Stomach (tissue), 8 donors: ENCODE measurements at regions not wholly inside any gene's neighbourhood (a gene's known extent, or its start where the extent isn't known, plus 50 kb on each side); places are given as distances from the start of the nearest gene placed in this dataset.

Experiments
- DNase-seq, 2 donors: peaks; one replicate each; pipeline versions ENCODE4 v3.0.0 to v3.0.0-alpha.2; 2013 to 2019
- H3K27ac ChIP-seq, 5 donors: fragments of 200-600 bp in 4 of 5; sonication (generic) in 4 of 5; one replicate each; pipeline ENCODE4 v1.5.1; 2013 to 2019; ENCODE audit warnings: mild to moderate bottlenecking in 1 of 5, moderate library complexity in 1 of 5
- H3K27me3 ChIP-seq, 3 donors: fragments of 200-600 bp; sonication (generic); one replicate each; pipeline ENCODE4 v1.5.1; 2017 to 2019; ENCODE audit warnings: mixed run types in 1 of 3
- H3K36me3 ChIP-seq, 4 donors: fragments of 200-600 bp; sonication (generic); 1 replicate in 3 of 4; 2 replicates in 1 of 4; pipeline ENCODE4 v1.5.1; 2016 to 2019
- H3K4me1 ChIP-seq, 4 donors: fragments of 200-600 bp; sonication (generic); one replicate each; pipeline ENCODE4 v1.5.1; 2016 to 2019
- H3K4me3 ChIP-seq, 4 donors: fragments of 200-600 bp; sonication (generic) in 3 of 4; one replicate each; pipeline ENCODE4 v1.5.1; 2016 to 2019; ENCODE audit warnings: mild to moderate bottlenecking in 1 of 4
- H3K9me3 ChIP-seq, 4 donors: fragments of 200-600 bp; sonication (generic); one replicate each; pipeline ENCODE4 v1.5.1; 2016 to 2019
- CTCF ChIP-seq, 7 experiments: fragments of 450-650 bp in 4 of 7; fragments of 200-600 bp in 3 of 7; sonication (generic) in 3 of 7; IDR thresholded peaks; one replicate each; pipeline ENCODE4 v1.5.1; 2016 to 2019; ENCODE audit warnings: antibody characterized with exemption in 7 of 7, control low read depth in 2 of 7, mild to moderate bottlenecking in 1 of 7
- EP300 ChIP-seq: sonication (generic); formaldehyde crosslinking; IDR thresholded peaks from one replicate; pipeline ENCODE4 v1.6.1; 2017; ENCODE audit warnings: antibody characterized with exemption
- POLR2A ChIP-seq, 4 donors: fragments of 450-650 bp; IDR thresholded peaks; one replicate each; pipeline ENCODE4 v1.6.1; 2016; ENCODE audit warnings: antibody characterized with exemption in 4 of 4, control low read depth in 2 of 4, mild to moderate bottlenecking in 1 of 4, moderate library complexity in 1 of 4
- POLR2AphosphoS5 ChIP-seq, 3 donors: sonication (generic); formaldehyde crosslinking; IDR thresholded peaks; one replicate each; pipeline ENCODE4 v1.6.1; 2016; ENCODE audit warnings: antibody characterized with exemption in 3 of 3
- WGBS, 5 donors: extraction: QIAGEN DNeasy Blood & Tissue Kit in 3 of 5; methylation state at CpG; one replicate each; pipeline versions ENCODE4 v1.1.5 to v1.1.7; 2013 to 2018; 5-methylcytosine and 5-hydroxymethylcytosine counted together
- intact Hi-C: fragments of 100-400 bp; cut with DNase I; formaldehyde crosslinking; loops from one replicate; pipeline ENCODE4 v1.15.1; 2023; ENCODE audit warnings: low total_unique reads
- donor health status: healthy with polysubstance abuse.
- donor health status: Bipolar disorder and iron deficiency.
- donor health status: healthy.

- H3K9me3 ChIP-seq = no peaks in the 10 kb centered on the region
- no peak for TF ChIP-seq EP300
- no peak for TF ChIP-seq CTCF (IDR thresholded peaks at IDR 0.05)
- TF ChIP-seq POLR2AphosphoS5 (IDR thresholded peaks at IDR 0.05) = no peak
- no peak for TF ChIP-seq POLR2A (IDR thresholded peaks at IDR 0.05)
- H3K36me3 ChIP-seq = no peaks in the 10 kb centered on the region
- WGBS, 5 donors = 77 to 85% (median 84%) methylated on average over 4 of the region's 4 CpGs
- H3K4me1 ChIP-seq = no peaks in the 10 kb centered on the region
- DNase-seq = no peak
- H3K4me3 ChIP-seq = no peak overlapping the region
- H3K27me3 ChIP-seq = no peaks in the 10 kb centered on the region
- no peak overlapping the region for H3K27ac ChIP-seq
- intact Hi-C loops = no loop called here
Observed at GRCh38 chr1:117783606-117784396, 145.6 kb downstream of the GDAP2 start.

GRCh38 chr1:117788014-117788413 lies 141.4 kb downstream of the GDAP2 start:
- no peak overlapping the region for H3K27ac ChIP-seq
- DNase-seq = peak in 1 of 2 donors; percentile 29
- no peaks in the 10 kb centered on the region for H3K4me1 ChIP-seq
- intact Hi-C loops = no loop called here
- H3K36me3 ChIP-seq = no peaks in the 10 kb centered on the region
- 26 to 42% (median 38%) methylated on average over 5 of the region's 5 CpGs for WGBS, 5 donors
- TF ChIP-seq EP300 (no peak), CTCF (IDR thresholded peaks at IDR 0.05) (no peak), POLR2AphosphoS5 (IDR thresholded peaks at IDR 0.05) (no peak), POLR2A (IDR thresholded peaks at IDR 0.05) (no peak)
- no peaks in the 10 kb centered on the region for H3K27me3 ChIP-seq
- no peaks in the 10 kb centered on the region for H3K9me3 ChIP-seq
- H3K4me3 ChIP-seq = no peak overlapping the region

DNA sequence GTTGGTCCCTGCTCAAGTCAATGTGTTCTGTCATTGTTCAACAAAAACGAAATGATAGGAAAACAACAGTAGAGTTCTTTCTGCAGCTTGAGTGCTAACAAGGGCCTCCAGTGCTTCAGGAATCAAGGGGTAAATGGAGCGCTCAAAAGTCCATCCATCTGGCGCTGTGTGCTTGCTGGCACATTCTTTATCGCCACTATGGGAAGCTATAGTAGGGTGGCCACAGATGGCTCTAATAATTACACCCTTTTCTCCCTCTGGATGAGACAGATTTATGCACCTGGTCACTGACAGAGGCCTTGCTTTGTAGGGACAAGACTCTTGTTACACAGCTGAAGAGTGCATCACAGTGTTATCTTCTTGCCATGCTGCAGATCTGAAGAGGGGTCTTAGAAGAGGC lies 136.0 kb downstream of the GDAP2 start:
- intact Hi-C loops = no loop called here
- Histone ChIP-seq H3K9me3 (no peaks in the 10 kb centered on the region), H3K4me3 (no peak overlapping the region), H3K27ac (no peak overlapping the region), H3K4me1 (no peaks in the 10 kb centered on the region), H3K27me3 (no peaks in the 10 kb centered on the region), H3K36me3 (no peaks in the 10 kb centered on the region)
- no peak for DNase-seq
- 88 to 96% (median 93%) methylated on average over 4 of the region's 4 CpGs for WGBS, 5 donors
- TF ChIP-seq EP300 (no peak), POLR2AphosphoS5 (IDR thresholded peaks at IDR 0.05) (no peak), POLR2A (IDR thresholded peaks at IDR 0.05) (no peak), CTCF (IDR thresholded peaks at IDR 0.05) (no peak)

DNA sequence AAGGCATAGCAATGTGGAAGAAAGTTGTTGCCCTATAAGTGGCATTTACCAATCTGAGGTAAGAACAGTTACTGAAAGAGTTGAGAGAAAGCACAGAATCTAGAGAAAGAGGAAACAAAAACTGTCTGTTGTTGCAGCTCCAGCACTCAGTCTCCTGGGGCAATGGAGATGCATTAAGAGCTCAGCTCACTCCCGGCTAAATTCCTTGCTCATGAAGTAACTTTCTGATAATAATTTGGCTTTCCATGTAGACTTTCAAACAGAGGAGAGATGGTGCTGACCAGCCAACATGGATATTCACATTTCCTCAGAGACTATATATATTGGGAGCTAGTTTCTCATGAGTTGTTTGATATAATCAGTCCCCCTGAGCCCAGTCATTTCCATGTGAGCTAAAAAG lies 135.3 kb downstream of the GDAP2 start:
- no peaks in the 10 kb centered on the region for H3K4me1 ChIP-seq
- H3K27ac ChIP-seq = no peak overlapping the region
- peak in 1 of 2 donors; percentile 71 for DNase-seq
- H3K4me3 ChIP-seq = no peak overlapping the region
- no peaks in the 10 kb centered on the region for H3K27me3 ChIP-seq
- intact Hi-C loops = no loop called here
- no peaks in the 10 kb centered on the region for H3K9me3 ChIP-seq
- 59 to 78% (median 61%) methylated on average over 1 of the region's 1 CpG for WGBS, 5 donors
- TF ChIP-seq EP300 (no peak), CTCF (IDR thresholded peaks at IDR 0.05) (no peak), POLR2A (IDR thresholded peaks at IDR 0.05) (no peak), POLR2AphosphoS5 (IDR thresholded peaks at IDR 0.05) (no peak)
- H3K36me3 ChIP-seq = no peaks in the 10 kb centered on the region
